Mucosa of rectum (tissue), 2 donors: ENCODE measurements at regions not wholly inside any gene's neighbourhood (a gene's known extent, or its start where the extent isn't known, plus 50 kb on each side); places are given as distances from the start of the nearest gene placed in this dataset.

Experiments used
- H3K27ac ChIP-seq, 2 donors: one replicate each; pipeline ENCODE4 v1.7.0; 2013; ENCODE audit warnings: inconsistent platforms in 2 of 2, low read depth in 2 of 2, low read length in 2 of 2
- H3K27me3 ChIP-seq, 2 donors: one replicate each; pipeline ENCODE4 v1.7.0; 2013; ENCODE audit warnings: low read length in 2 of 2; ENCODE audit not compliant: control insufficient read depth in 2 of 2, insufficient read depth in 2 of 2
- H3K36me3 ChIP-seq, 2 donors: one replicate each; pipeline ENCODE4 v1.7.0; 2013; ENCODE audit warnings: low read length in 2 of 2; ENCODE audit not compliant: control insufficient read depth in 2 of 2, insufficient read depth in 2 of 2
- H3K4me1 ChIP-seq, 2 donors: one replicate each; pipeline ENCODE4 v1.7.0; 2013; ENCODE audit warnings: low read length in 2 of 2, mild to moderate bottlenecking in 1 of 2; ENCODE audit not compliant: control insufficient read depth in 2 of 2, insufficient read depth in 2 of 2
- H3K4me3 ChIP-seq, 2 donors: one replicate each; pipeline ENCODE4 v1.7.0; 2013; ENCODE audit warnings: low read length in 2 of 2
- H3K9ac ChIP-seq, 2 donors: one replicate each; pipeline ENCODE4 v1.7.0; 2013; ENCODE audit warnings: low read length in 2 of 2, low read depth in 1 of 2, mild to moderate bottlenecking in 1 of 2
- H3K9me3 ChIP-seq, 2 donors: one replicate each; pipeline ENCODE4 v1.7.0; 2013; ENCODE audit warnings: low read length in 2 of 2; ENCODE audit not compliant: control insufficient read depth in 2 of 2
- donor health status: healthy.
- donor health status: Normal muscosa, but diverticular disease.

GRCh38 chr20:39879296-39879695 is 809.7 kb downstream of the MAFB start:
- no peaks in the 10 kb centered on the region for H3K4me1 ChIP-seq
- H3K27ac ChIP-seq = no peak overlapping the region
- H3K27me3 ChIP-seq = no peaks in the 10 kb centered on the region
- H3K9ac ChIP-seq = no peak overlapping the region
- H3K36me3 ChIP-seq = no peaks in the 10 kb centered on the region
- no peak overlapping the region for H3K4me3 ChIP-seq
- H3K9me3 ChIP-seq = no peaks in the 10 kb centered on the region

- Histone ChIP-seq H3K9me3 (no peaks in the 10 kb centered on the region), H3K27ac (no peak overlapping the region), H3K9ac (no peak overlapping the region), H3K4me3 (no peak overlapping the region), H3K4me1 (no peaks in the 10 kb centered on the region), H3K27me3 (no peaks in the 10 kb centered on the region), H3K36me3 (no peaks in the 10 kb centered on the region)
Measured at GRCh38 chr20:39878809-39879208, 810.2 kb downstream of the MAFB start.

GRCh38 chr20:39878320-39878719 is 810.7 kb downstream of the MAFB start:
- no peaks in the 10 kb centered on the region for H3K9me3 ChIP-seq
- no peaks in the 10 kb centered on the region for H3K27me3 ChIP-seq
- no peak overlapping the region for H3K9ac ChIP-seq
- H3K27ac ChIP-seq = no peak overlapping the region
- no peak overlapping the region for H3K4me3 ChIP-seq
- no peaks in the 10 kb centered on the region for H3K4me1 ChIP-seq
- no peaks in the 10 kb centered on the region for H3K36me3 ChIP-seq

GRCh38 chr20:39877788-39878187 is 811.2 kb downstream of the MAFB start:
- no peaks in the 10 kb centered on the region for H3K9me3 ChIP-seq
- H3K27me3 ChIP-seq = no peaks in the 10 kb centered on the region
- H3K9ac ChIP-seq = no peak overlapping the region
- no peak overlapping the region for H3K4me3 ChIP-seq
- no peaks in the 10 kb centered on the region for H3K36me3 ChIP-seq
- H3K27ac ChIP-seq = no peak overlapping the region
- no peaks in the 10 kb centered on the region for H3K4me1 ChIP-seq

GRCh38 chr20:39876976-39877635 is 811.9 kb downstream of the MAFB start:
- H3K9ac ChIP-seq = no peak overlapping the region
- no peaks in the 10 kb centered on the region for H3K9me3 ChIP-seq
- H3K36me3 ChIP-seq = no peaks in the 10 kb centered on the region
- H3K4me3 ChIP-seq = no peak overlapping the region
- no peaks in the 10 kb centered on the region for H3K4me1 ChIP-seq
- no peaks in the 10 kb centered on the region for H3K27me3 ChIP-seq
- H3K27ac ChIP-seq = no peak overlapping the region

- Histone ChIP-seq H3K27me3 (no peaks in the 10 kb centered on the region), H3K9ac (no peak overlapping the region), H3K4me1 (no peaks in the 10 kb centered on the region), H3K36me3 (no peaks in the 10 kb centered on the region), H3K4me3 (no peak overlapping the region), H3K9me3 (no peaks in the 10 kb centered on the region), H3K27ac (no peak overlapping the region)
Measured at GRCh38 chr20:39875492-39876110, 813.4 kb downstream of the MAFB start.

GRCh38 chr20:39874049-39874893 is 814.8 kb downstream of the MAFB start:
- Histone ChIP-seq H3K9ac (no peak overlapping the region), H3K36me3 (no peaks in the 10 kb centered on the region), H3K4me1 (no peaks in the 10 kb centered on the region), H3K9me3 (no peaks in the 10 kb centered on the region), H3K27me3 (no peaks in the 10 kb centered on the region), H3K27ac (no peak overlapping the region), H3K4me3 (no peak overlapping the region)

- Histone ChIP-seq H3K9ac (no peak overlapping the region), H3K27me3 (no peaks in the 10 kb centered on the region), H3K9me3 (no peaks in the 10 kb centered on the region), H3K36me3 (no peaks in the 10 kb centered on the region), H3K4me3 (no peak overlapping the region), H3K27ac (no peak overlapping the region), H3K4me1 (no peaks in the 10 kb centered on the region)
Measured at GRCh38 chr20:39873286-39873685, 815.8 kb downstream of the MAFB start.

GRCh38 chr20:39871013-39871412 is 818.0 kb downstream of the MAFB start:
- H3K27ac ChIP-seq = no peak overlapping the region
- no peak overlapping the region for H3K4me3 ChIP-seq
- no peaks in the 10 kb centered on the region for H3K27me3 ChIP-seq
- H3K9me3 ChIP-seq = no peaks in the 10 kb centered on the region
- H3K9ac ChIP-seq = no peak overlapping the region
- H3K36me3 ChIP-seq = no peaks in the 10 kb centered on the region
- H3K4me1 ChIP-seq = no peaks in the 10 kb centered on the region

GRCh38 chr20:39865446-39865845 is 823.6 kb downstream of the MAFB start:
- Histone ChIP-seq H3K27me3 (no peaks in the 10 kb centered on the region), H3K27ac (no peak overlapping the region), H3K9ac (no peak overlapping the region), H3K4me1 (no peaks in the 10 kb centered on the region), H3K9me3 (no peaks in the 10 kb centered on the region), H3K4me3 (no peak overlapping the region), H3K36me3 (no peaks in the 10 kb centered on the region)
